C4-2B (cell line): ENCODE measurements at regions not wholly inside any gene's neighbourhood (a gene's known extent, or its start where the extent isn't known, plus 50 kb on each side); places are given as distances from the start of the nearest gene placed in this dataset.

ENCODE experiments used
- CTCF ChIP-seq: fragments of 450-650 bp; conservative IDR thresholded peaks from 2 replicates; pipeline ENCODE4 v1.5.1; 2017; ENCODE audit warnings: mild to moderate bottlenecking
- ZFX ChIP-seq: fragments of 450-650 bp; IDR thresholded peaks from 2 replicates; pipeline ENCODE4 v1.6.1; 2017

GRCh38 chr1:194802572-194802971 is 1616.2 kb upstream of the B3GALT2 start:
- TF ChIP-seq CTCF = no peak
- no peak for TF ChIP-seq ZFX
